Esophagus (tissue), 2 donors: ENCODE measurements at regions not wholly inside any gene's neighbourhood (a gene's known extent, or its start where the extent isn't known, plus 50 kb on each side); places are given as distances from the start of the nearest gene placed in this dataset.

Experiments used
- H3K27ac ChIP-seq, 2 donors: one replicate each; pipeline ENCODE4 v1.5.1; 2013; ENCODE audit warnings: low read depth in 2 of 2, mild to moderate bottlenecking in 2 of 2, inconsistent platforms in 1 of 2, low read length in 1 of 2, moderate library complexity in 1 of 2
- H3K27me3 ChIP-seq, 2 donors: one replicate each; pipeline ENCODE4 v1.6.1; 2013; ENCODE audit warnings: low read length in 2 of 2, control low read depth in 1 of 2, mild to moderate bottlenecking in 1 of 2; ENCODE audit not compliant: insufficient read depth in 2 of 2, control insufficient read depth in 1 of 2
- H3K36me3 ChIP-seq, 2 donors: one replicate each; pipeline ENCODE4 v1.6.1; 2013; ENCODE audit warnings: low read length in 1 of 2; ENCODE audit not compliant: control insufficient read depth in 2 of 2, insufficient read depth in 2 of 2
- H3K4me1 ChIP-seq, 2 donors: one replicate each; pipeline ENCODE4 v1.6.1; 2013; ENCODE audit warnings: low read length in 1 of 2; ENCODE audit not compliant: control insufficient read depth in 2 of 2, insufficient read depth in 2 of 2
- H3K4me3 ChIP-seq, 2 donors: one replicate each; pipeline ENCODE4 v1.5.1; 2013; ENCODE audit warnings: low read length in 2 of 2, mild to moderate bottlenecking in 2 of 2, low read depth in 1 of 2, moderate library complexity in 1 of 2
- H3K9me3 ChIP-seq, 2 donors: one replicate each; pipeline ENCODE4 v1.6.1; 2013; ENCODE audit warnings: mild to moderate bottlenecking in 2 of 2, low read depth in 1 of 2, low read length in 1 of 2, moderate library complexity in 1 of 2; ENCODE audit not compliant: control insufficient read depth in 2 of 2, insufficient read depth in 1 of 2
- WGBS, 2 donors: extraction: QIAGEN DNeasy Blood & Tissue Kit; methylation state at CpG; one replicate each; pipeline ENCODE4 v1.1.7; 2013; 5-methylcytosine and 5-hydroxymethylcytosine counted together
- donor health status: healthy with polysubstance abuse.
- donor health status: Bipolar disorder and iron deficiency.

DNA sequence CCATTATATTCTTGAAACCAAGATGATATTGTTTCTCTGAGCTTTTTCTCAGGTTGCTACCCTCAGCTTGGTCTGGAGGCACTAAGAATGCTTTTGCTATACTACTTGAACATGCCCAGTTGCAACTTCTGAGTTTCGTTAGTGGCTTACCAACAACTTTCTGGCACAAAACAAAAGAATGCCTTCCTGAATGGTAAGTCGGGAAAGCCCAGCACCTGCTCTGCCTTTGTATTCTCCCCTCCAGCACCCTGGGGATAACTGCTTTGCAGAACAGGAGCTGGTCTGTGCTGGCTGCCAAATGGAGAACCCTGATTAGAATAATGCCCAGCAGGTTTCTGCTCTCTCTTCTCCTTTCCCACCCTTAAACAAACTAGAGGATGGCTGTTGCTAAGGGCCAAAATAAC lies 149.3 kb downstream of the TGFB2 start:
- Histone ChIP-seq H3K9me3 (no peaks in the 10 kb centered on the region), H3K36me3 (no peaks in the 10 kb centered on the region), H3K27ac (no peak overlapping the region), H3K27me3 (no peaks in the 10 kb centered on the region), H3K4me1 (no peaks in the 10 kb centered on the region), H3K4me3 (no peak overlapping the region)
- 44 to 48% methylated on average over 2 of the region's 2 CpGs for WGBS, 2 donors

DNA sequence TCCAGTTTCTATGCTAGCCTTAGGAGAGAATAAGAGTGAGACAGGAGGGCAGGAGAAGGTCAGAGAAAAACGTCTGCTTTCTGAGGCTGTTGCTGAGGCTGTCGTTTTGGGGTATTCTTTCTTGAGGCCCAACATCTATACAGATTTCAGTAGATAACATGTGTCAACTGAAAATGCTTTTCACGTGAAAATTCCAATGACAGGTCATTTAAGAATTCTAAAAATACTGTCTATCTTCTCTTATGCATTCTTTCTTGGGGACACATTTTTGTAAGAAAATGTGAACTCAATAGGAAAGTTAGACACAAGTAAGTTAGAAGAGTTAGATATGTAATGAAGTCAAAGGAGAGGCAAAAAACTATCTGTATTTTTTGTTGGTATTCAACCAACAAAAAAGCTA lies 150.8 kb downstream of the TGFB2 start:
- H3K9me3 ChIP-seq: no peaks in the 10 kb centered on the region
- no peak overlapping the region for H3K27ac ChIP-seq
- 82 to 83% methylated on average over 3 of the region's 3 CpGs for WGBS, 2 donors
- H3K27me3 ChIP-seq: no peaks in the 10 kb centered on the region
- no peak overlapping the region for H3K4me3 ChIP-seq
- no peaks in the 10 kb centered on the region for H3K4me1 ChIP-seq
- no peaks in the 10 kb centered on the region for H3K36me3 ChIP-seq

DNA sequence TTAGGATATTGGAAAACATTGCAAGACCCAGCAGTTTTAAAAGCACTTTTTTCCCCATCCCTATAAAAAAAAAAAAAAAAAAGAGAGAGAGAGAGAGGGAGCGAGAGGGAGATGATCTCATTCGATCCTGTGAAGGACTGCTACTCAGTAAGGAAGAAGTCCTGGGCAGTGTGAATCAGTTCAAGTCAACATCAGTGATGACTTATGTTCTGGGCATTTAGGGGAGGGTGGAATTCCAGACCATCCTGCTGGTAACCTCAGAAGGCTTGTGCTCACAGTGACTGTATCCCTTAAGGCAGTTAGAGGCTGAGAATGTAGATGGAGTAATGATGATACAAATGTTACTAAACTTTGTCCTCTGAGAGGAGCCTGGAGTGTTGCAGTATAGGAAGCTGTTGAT lies 151.4 kb downstream of the TGFB2 start:
- Histone ChIP-seq H3K9me3 (no peaks in the 10 kb centered on the region), H3K27me3 (no peaks in the 10 kb centered on the region), H3K27ac (no peak overlapping the region), H3K36me3 (no peaks in the 10 kb centered on the region), H3K4me1 (no peaks in the 10 kb centered on the region), H3K4me3 (no peak overlapping the region)
- WGBS, 2 donors: 60 to 74% methylated on average over 2 of the region's 2 CpGs

DNA sequence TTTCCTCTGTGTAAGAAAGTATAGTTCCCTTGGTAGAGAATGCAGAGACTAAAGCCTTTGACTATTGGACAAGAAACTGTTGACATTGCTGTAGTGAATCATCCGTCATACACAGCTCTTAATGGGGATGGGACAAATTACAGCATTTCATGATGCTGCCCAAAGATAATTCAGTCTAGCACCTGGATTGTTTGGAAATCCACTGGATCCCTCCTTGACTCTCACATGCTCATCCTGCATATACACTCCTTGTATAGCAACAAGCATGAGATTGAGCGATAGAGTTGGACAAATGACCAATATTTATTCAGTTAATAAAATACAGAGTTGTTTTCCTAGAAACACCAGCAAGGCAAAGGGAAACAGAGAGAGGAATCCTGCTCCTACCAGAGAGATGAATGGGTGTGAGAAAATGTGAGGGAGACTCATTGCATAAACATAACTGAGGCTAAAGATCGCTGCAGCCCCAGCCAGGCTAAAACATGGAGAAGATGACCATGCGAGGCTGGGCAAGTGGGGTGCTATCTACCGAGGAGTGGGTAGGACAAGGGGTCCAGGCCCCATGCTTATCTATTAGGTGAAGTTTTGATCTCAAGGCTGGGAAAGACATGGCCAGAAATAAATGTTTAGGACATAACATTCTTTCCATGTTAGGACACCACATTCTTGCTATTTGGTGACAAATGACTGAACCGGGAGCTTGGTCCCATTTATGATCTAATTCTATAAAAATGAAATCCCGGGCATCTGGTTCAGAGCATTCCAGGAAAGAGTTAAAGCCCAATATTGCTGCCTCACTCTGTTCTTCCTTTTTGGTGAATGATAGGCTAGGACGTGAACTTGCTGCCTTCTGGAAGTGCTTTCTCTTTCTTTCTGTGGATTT lies 153.2 kb downstream of the TGFB2 start:
- peak overlapping the region in 1 of 2 donors; percentile 43 for H3K4me3 ChIP-seq
- H3K27ac ChIP-seq: peak overlapping the region in 1 of 2 donors; percentile 13
- no peaks in the 10 kb centered on the region for H3K9me3 ChIP-seq
- no peaks in the 10 kb centered on the region for H3K27me3 ChIP-seq
- WGBS, 2 donors: 53 to 57% methylated on average over 8 of the region's 8 CpGs
- no peaks in the 10 kb centered on the region for H3K36me3 ChIP-seq
- no peaks in the 10 kb centered on the region for H3K4me1 ChIP-seq

DNA sequence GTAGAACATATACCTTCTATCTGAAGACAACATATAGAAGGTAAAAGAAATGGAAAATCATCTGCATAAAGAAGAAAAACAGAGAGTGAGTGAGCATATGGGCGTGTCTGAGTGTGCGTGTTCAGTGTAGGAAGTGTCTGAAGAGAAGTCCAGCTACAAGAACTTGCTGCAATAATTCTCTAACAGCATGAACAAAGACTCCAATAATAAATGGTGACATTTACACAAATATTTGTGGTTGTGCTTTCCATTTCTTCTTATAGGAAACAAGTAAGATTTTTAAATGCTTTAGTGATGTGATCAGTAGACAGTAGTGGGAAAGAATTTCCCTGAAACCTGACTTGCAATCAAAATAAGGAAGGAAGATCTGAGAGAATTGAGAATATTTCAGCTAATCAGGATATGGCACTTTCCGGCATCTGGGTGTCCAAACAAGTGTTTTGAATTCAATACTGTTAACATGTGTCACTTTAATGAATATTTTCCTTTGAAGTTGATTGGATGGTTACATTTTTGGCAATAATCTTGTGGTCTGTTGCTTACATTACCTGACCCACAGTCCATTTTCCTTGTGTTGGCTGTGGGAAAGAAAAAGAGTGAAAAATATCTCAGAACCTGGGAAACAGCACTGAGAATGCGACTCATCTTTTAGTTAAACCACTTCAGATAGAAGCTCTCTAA lies 154.0 kb downstream of the TGFB2 start:
- H3K4me3 ChIP-seq: peak overlapping the region in 1 of 2 donors; percentile 43
- no peaks in the 10 kb centered on the region for H3K4me1 ChIP-seq
- H3K36me3 ChIP-seq: no peaks in the 10 kb centered on the region
- H3K27me3 ChIP-seq: no peaks in the 10 kb centered on the region
- 29 to 38% methylated on average over 4 of the region's 4 CpGs for WGBS, 2 donors
- peak overlapping the region in 1 of 2 donors; percentile 13 for H3K27ac ChIP-seq
- H3K9me3 ChIP-seq: no peaks in the 10 kb centered on the region

DNA sequence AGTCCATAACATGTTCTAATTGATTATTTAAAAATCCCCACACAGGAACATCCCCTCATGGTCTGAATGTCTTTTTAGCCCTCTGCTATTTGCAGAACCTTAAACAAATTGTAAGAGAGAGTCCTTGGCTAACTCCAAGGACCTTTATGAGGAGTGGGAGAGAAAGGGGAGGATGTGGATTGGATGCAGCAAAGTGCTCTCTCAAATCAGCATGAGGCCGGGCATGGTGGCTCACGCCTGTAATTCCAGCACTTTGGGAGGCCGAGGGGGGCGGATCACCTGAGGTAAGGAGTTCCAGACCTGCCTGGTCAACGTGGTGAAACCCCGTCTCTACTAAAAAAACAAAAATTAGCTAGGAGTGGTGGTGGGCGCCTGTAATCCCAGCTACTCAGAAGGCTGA lies 154.8 kb downstream of the TGFB2 start:
- no peaks in the 10 kb centered on the region for H3K27me3 ChIP-seq
- H3K9me3 ChIP-seq: no peaks in the 10 kb centered on the region
- no peaks in the 10 kb centered on the region for H3K4me1 ChIP-seq
- H3K36me3 ChIP-seq: no peaks in the 10 kb centered on the region
- 88 to 93% methylated on average over 7 of the region's 7 CpGs for WGBS, 2 donors
- no peak overlapping the region for H3K27ac ChIP-seq
- no peak overlapping the region for H3K4me3 ChIP-seq

DNA sequence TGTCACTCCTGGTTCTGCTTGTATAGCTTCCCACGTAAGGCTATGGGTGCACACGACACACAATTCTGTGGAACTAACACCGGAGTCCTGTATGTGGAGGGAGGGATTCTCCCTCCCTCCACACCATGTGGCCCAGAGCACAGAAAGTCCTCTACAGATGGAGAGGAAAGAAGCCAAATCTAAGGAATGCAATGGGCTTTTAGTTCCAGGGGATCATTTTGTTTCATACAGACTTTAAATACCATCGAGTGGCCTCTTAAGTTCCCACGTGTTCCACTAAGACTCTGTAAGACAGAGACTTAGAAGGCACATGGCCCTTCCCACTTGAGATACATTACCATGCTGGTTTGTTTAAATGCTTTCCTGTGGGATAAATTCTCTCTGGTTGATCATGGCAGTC lies 156.0 kb downstream of the TGFB2 start:
- H3K27ac ChIP-seq: no peak overlapping the region
- no peak overlapping the region for H3K4me3 ChIP-seq

DNA sequence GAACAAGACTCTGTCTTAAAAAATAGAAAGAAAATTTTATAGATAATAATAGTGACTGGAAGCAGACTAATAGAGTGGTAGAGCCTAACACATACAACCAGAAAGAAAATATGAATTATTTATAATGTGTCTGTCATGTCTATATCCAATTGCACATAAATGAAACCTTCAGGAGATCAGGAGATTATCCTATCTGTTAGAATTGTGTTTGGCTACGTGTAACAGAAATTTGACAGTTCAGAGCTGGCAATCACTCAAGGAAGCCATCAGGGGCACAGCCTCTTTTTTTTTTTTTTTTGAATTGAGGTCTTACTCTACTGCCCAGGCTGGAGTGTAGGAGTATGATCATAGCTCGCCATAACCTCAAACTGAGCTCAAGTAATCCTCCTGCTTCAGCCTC lies 157.2 kb downstream of the TGFB2 start:
- 86 to 90% methylated on average over 2 of the region's 2 CpGs for WGBS, 2 donors
- Histone ChIP-seq H3K27me3 (no peaks in the 10 kb centered on the region), H3K4me3 (no peak overlapping the region), H3K4me1 (no peaks in the 10 kb centered on the region), H3K36me3 (no peaks in the 10 kb centered on the region), H3K27ac (no peak overlapping the region), H3K9me3 (peaks cover 0 to 2% of the 10 kb centered on the region in 2 donors)

More for the DNA sequence above, 156.0 kb downstream of the TGFB2 start:
- H3K27me3 ChIP-seq: no peaks in the 10 kb centered on the region
- WGBS, 2 donors: 73 to 76% methylated on average over 5 of the region's 5 CpGs
- H3K4me1 ChIP-seq: no peaks in the 10 kb centered on the region
- no peaks in the 10 kb centered on the region for H3K36me3 ChIP-seq
- no peaks in the 10 kb centered on the region for H3K9me3 ChIP-seq

DNA sequence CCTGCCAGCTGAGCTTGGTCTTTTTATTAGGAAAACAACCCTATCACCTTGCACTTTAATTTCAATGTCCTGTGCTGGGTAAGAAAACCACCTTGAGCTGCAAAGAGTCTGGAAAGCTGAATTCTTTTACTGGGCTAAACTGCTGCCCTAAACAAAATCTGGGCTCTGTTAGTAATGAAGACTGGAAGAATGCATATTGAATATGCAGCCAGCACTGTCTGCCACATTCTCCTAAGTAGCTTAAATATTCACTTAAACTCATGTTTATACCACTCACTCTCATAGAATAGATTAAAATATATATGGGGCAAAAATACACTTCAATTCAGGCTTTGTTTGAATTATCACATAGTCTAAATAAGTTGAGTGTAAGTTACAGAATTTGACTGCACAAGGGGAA lies 158.0 kb downstream of the TGFB2 start:
- Histone ChIP-seq H3K9me3 (peaks cover 4 to 6% of the 10 kb centered on the region in 2 donors), H3K4me3 (no peak overlapping the region), H3K27me3 (no peaks in the 10 kb centered on the region), H3K4me1 (no peaks in the 10 kb centered on the region), H3K27ac (no peak overlapping the region), H3K36me3 (no peaks in the 10 kb centered on the region)
